ENCODE measurements at regions not wholly inside any gene's neighbourhood (a gene's known extent, or its start where the extent isn't known, plus 50 kb on each side); places are given as distances from the start of the nearest gene placed in this dataset.

GRCh38 chr12:24705216-24705615 lies 243.7 kb downstream of the BCAT1 start:
- H3K4me3 ChIP-seq (ENCODE audit: low read depth, low read length): no peak overlapping the region
- DNase-seq (ENCODE audit: low read depth): peak; percentile 14
- no peak for TF ChIP-seq CTCF (IDR thresholded peaks at IDR 0.05; ENCODE audit: insufficient read depth, low read depth, low read length)

GRCh38 chr12:24701343-24701742 lies 247.6 kb downstream of the BCAT1 start:
- no peak overlapping the region for H3K4me3 ChIP-seq (ENCODE audit: low read depth, low read length)
- no peak for DNase-seq (ENCODE audit: low read depth)
- TF ChIP-seq CTCF (IDR thresholded peaks at IDR 0.05; ENCODE audit: insufficient read depth, low read depth, low read length): no peak

- TF ChIP-seq CTCF (IDR thresholded peaks at IDR 0.05; ENCODE audit: insufficient read depth, low read depth, low read length): no peak
Measured at GRCh38 chr12:24698972-24699371, 249.9 kb downstream of the BCAT1 start.

GRCh38 chr12:24697769-24698168 lies 251.1 kb downstream of the BCAT1 start:
- no peak for TF ChIP-seq CTCF (IDR thresholded peaks at IDR 0.05; ENCODE audit: insufficient read depth, low read depth, low read length)
- no peak overlapping the region for H3K4me3 ChIP-seq (ENCODE audit: low read depth, low read length)
- DNase-seq (ENCODE audit: low read depth): no peak

More at GRCh38 chr12:24698972-24699371, 249.9 kb downstream of the BCAT1 start:
- H3K4me3 ChIP-seq (ENCODE audit: low read depth, low read length): no peak overlapping the region
- no peak for DNase-seq (ENCODE audit: low read depth)

- H3K4me3 ChIP-seq (ENCODE audit: low read depth, low read length): no peak overlapping the region
- DNase-seq (ENCODE audit: low read depth): no peak
- no peak for TF ChIP-seq CTCF (IDR thresholded peaks at IDR 0.05; ENCODE audit: insufficient read depth, low read depth, low read length)
Measured at GRCh38 chr12:24697295-24697694, 251.6 kb downstream of the BCAT1 start.

- no peak overlapping the region for H3K4me3 ChIP-seq (ENCODE audit: low read depth, low read length)
- no peak for DNase-seq (ENCODE audit: low read depth)
- no peak for TF ChIP-seq CTCF (IDR thresholded peaks at IDR 0.05; ENCODE audit: insufficient read depth, low read depth, low read length)
Measured at GRCh38 chr12:24696800-24697199, 252.1 kb downstream of the BCAT1 start.

GRCh38 chr12:24695657-24696329 lies 253.1 kb downstream of the BCAT1 start:
- no peak overlapping the region for H3K4me3 ChIP-seq (ENCODE audit: low read depth, low read length)
- DNase-seq (ENCODE audit: low read depth): no peak
- TF ChIP-seq CTCF (IDR thresholded peaks at IDR 0.05; ENCODE audit: insufficient read depth, low read depth, low read length): no peak

All from fibroblast of villous mesenchyme (primary cell).